ENCODE measurements at regions not wholly inside any gene's neighbourhood (a gene's known extent, or its start where the extent isn't known, plus 50 kb on each side); places are given as distances from the start of the nearest gene placed in this dataset.
"Not testable (repeated sequence)": the region's sequence is repeated elsewhere in the genome, so short reads cannot be mapped to it uniquely, and the experiment has no call there.

- no peaks in the 10 kb centered on the region for H3K4me1 ChIP-seq (ENCODE audit: control insufficient read depth, insufficient read depth, low read length)
- no peak for DNase-seq
- no peaks in the 10 kb centered on the region for H3K36me3 ChIP-seq (ENCODE audit: control insufficient read depth, insufficient read depth, low read length)
- H3K27ac ChIP-seq (ENCODE audit: low read length) = no peak overlapping the region
- H3K27me3 ChIP-seq (ENCODE audit: control insufficient read depth, insufficient read depth, low read length) = no peaks in the 10 kb centered on the region
- WGBS (ENCODE audit: insufficient coverage, low lambda C conversion rate) = 93% methylated on average over 3 of the region's 4 CpGs
- no peak overlapping the region for H3K4me3 ChIP-seq (ENCODE audit: low read length)
- H3K9me3 ChIP-seq (ENCODE audit: control insufficient read depth, low read depth, low read length) = no peaks in the 10 kb centered on the region
Observed at GRCh38 chr4:87918314-87919058, 57.0 kb upstream of the SPP1 start.

DNA sequence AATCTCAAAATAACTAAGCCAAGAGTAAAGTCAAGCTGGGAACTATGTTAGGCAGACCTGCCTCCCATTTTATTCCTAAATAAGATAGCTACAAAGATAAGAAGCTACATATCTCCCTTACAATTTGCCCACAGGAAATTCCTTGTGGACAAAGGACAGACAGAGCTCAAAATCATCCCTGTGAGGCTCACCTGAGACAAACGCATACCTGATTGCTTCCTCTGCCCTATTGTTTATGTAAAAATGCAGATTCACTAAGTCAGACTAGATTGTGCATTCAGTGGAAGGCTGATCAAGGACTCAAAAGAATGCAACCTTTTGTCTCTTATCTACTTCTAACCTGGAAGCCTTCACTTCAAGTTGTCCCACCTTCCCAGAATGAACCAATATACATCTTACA is 56.2 kb upstream of the SPP1 start:
- H3K27me3 ChIP-seq (ENCODE audit: control insufficient read depth, insufficient read depth, low read length) = not testable (repeated sequence)
- no CpG with 5 or more reads among the region's 1 CpG for WGBS (ENCODE audit: insufficient coverage, low lambda C conversion rate)

DNA sequence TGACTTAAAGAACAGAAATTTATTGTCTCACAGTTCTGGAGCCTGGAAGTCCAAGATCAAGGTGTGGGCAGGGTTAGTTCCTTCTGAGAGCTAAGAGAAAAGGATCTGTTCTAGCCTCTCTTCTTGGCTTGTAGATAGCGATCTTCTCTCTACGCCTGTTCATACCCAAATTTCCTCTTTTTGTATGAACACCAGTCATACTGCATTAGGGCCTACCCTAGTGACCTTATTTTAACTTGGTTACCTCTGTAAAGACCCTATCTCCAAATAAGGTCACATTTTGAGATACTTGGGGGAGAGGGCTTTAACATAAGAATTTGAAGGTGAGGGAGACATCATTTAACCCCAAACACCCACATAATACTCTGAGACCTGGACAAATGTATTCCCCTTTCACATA is 55.6 kb upstream of the SPP1 start:
- Histone ChIP-seq H3K27me3 (ENCODE audit: control insufficient read depth, insufficient read depth, low read length) (no peaks in the 10 kb centered on the region), H3K9me3 (ENCODE audit: control insufficient read depth, low read depth, low read length) (no peaks in the 10 kb centered on the region), H3K27ac (ENCODE audit: low read length) (no peak overlapping the region), H3K4me3 (ENCODE audit: low read length) (no peak overlapping the region), H3K36me3 (ENCODE audit: control insufficient read depth, insufficient read depth, low read length) (no peaks in the 10 kb centered on the region), H3K4me1 (ENCODE audit: control insufficient read depth, insufficient read depth, low read length) (no peaks in the 10 kb centered on the region)
- no CpG with 5 or more reads among the region's 2 CpGs for WGBS (ENCODE audit: insufficient coverage, low lambda C conversion rate)
- no peak for DNase-seq

More for the DNA sequence above, 56.2 kb upstream of the SPP1 start:
- H3K4me1 ChIP-seq (ENCODE audit: control insufficient read depth, insufficient read depth, low read length); DNase-seq; H3K27ac ChIP-seq (ENCODE audit: low read length); H3K4me3 ChIP-seq (ENCODE audit: low read length); H3K36me3 ChIP-seq (ENCODE audit: control insufficient read depth, insufficient read depth, low read length); H3K9me3 ChIP-seq (ENCODE audit: control insufficient read depth, low read depth, low read length): not testable (repeated sequence)

DNA sequence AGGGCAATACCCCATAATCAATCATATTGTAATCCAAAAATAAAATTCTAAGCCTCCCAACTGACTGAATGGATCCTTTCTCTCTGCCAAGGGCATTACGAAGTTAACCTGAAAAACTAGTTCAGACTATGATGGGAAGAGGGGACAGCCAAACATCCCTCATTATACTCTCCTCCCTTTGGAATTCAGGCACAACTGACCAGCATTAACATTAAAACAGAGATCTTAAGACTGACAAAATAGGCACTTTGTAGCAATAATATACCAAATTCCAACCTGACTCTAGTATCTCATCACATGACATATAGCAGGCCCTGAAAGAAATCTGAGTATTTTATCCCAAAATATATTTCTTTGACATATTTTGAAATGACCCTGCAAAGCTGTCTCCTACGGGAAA is 55.0 kb upstream of the SPP1 start:
- DNase-seq = no peak
- no peak overlapping the region for H3K27ac ChIP-seq (ENCODE audit: low read length)
- no peaks in the 10 kb centered on the region for H3K27me3 ChIP-seq (ENCODE audit: control insufficient read depth, insufficient read depth, low read length)
- no CpG with 5 or more reads among the region's 2 CpGs for WGBS (ENCODE audit: insufficient coverage, low lambda C conversion rate)
- H3K4me3 ChIP-seq (ENCODE audit: low read length) = no peak overlapping the region
- no peaks in the 10 kb centered on the region for H3K4me1 ChIP-seq (ENCODE audit: control insufficient read depth, insufficient read depth, low read length)
- H3K36me3 ChIP-seq (ENCODE audit: control insufficient read depth, insufficient read depth, low read length) = no peaks in the 10 kb centered on the region
- H3K9me3 ChIP-seq (ENCODE audit: control insufficient read depth, low read depth, low read length) = no peaks in the 10 kb centered on the region

DNA sequence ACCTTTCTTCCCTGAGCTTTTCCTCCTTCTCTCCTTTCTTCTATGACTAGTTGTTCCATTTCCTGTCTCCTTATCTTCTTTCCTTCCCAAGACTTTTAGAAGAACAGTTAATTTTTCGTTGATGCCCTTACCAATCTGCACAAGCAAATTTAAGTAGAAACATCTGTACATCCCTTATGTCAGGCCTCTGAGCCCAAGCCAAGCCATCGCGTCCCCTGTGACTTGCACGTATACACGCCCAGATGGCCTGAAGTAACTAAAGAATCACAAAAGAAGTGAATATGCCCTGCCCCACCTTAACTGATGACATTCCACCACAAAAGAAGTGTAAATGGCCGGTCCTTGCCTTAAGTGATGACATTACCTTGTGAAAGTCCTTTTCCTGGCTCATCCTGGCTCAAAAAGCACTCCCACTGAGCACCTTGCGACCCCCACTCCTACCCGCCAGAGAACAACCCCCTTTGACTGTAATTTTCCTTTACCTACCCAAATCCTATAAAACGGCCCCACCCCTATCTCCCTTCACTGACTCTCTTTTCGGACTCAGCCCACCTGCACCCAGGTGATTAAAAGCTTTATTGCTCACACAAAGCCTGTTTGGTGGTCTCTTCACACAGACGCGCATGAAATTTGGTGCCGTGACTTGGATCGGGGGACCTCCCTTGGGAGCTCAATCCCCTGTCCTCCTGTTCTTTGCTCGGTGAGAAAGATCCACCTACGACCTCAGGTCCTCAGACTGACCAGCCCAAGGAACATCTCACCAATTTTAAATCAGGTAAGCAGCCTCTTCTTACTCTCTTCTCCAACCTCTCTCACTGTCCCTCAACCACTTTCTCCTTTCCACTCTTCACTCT is 53.7 kb upstream of the SPP1 start:
- WGBS (ENCODE audit: insufficient coverage, low lambda C conversion rate) = no CpG with 5 or more reads among the region's 16 CpGs
- DNase-seq; H3K27ac ChIP-seq (ENCODE audit: low read length): not testable (repeated sequence)

DNA sequence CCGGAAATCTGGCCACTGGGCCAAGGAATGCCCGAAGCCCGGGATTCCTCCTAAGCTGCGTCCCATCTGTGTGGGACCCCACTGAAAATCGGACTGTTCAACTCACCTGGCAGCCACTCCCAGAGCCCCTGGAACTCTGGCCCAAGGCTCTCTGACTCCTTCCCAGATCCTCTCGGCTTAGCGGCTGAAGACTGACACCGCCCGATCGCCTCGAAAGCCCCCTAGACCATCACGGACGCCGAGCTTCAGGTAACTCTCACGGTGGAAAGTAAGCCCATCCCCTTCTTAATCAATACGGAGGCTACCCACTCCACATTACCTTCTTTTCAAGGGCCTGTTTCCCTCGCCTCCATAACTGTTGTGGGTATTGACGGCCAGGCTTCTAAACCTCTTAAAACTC is 51.4 kb upstream of the SPP1 start:
- DNase-seq; H3K4me3 ChIP-seq (ENCODE audit: low read length); H3K36me3 ChIP-seq (ENCODE audit: control insufficient read depth, insufficient read depth, low read length); H3K4me1 ChIP-seq (ENCODE audit: control insufficient read depth, insufficient read depth, low read length); H3K27me3 ChIP-seq (ENCODE audit: control insufficient read depth, insufficient read depth, low read length); H3K9me3 ChIP-seq (ENCODE audit: control insufficient read depth, low read depth, low read length); H3K27ac ChIP-seq (ENCODE audit: low read length): not testable (repeated sequence)
- no CpG with 5 or more reads among the region's 18 CpGs for WGBS (ENCODE audit: insufficient coverage, low lambda C conversion rate)

More for the DNA sequence above, 53.7 kb upstream of the SPP1 start:
- H3K4me3 ChIP-seq (ENCODE audit: low read length); H3K36me3 ChIP-seq (ENCODE audit: control insufficient read depth, insufficient read depth, low read length); H3K9me3 ChIP-seq (ENCODE audit: control insufficient read depth, low read depth, low read length); H3K4me1 ChIP-seq (ENCODE audit: control insufficient read depth, insufficient read depth, low read length); H3K27me3 ChIP-seq (ENCODE audit: control insufficient read depth, insufficient read depth, low read length): not testable (repeated sequence)
